ENCODE measurements at regions not wholly inside any gene's neighbourhood (a gene's known extent, or its start where the extent isn't known, plus 50 kb on each side); places are given as distances from the start of the nearest gene placed in this dataset.
A peak's percentile ranks its signal among the peaks of the same experiment; 100 is the strongest.
"Not testable (repeated sequence)": the region's sequence is repeated elsewhere in the genome, so short reads cannot be mapped to it uniquely, and the experiment has no call there.

GRCh38 chr3:181212271-181212670 lies 222.7 kb upstream of the DNAJC19 start:
- DNase-seq (ENCODE audit: insufficient read length), result no peak
- TF ChIP-seq TAF1 (IDR thresholded peaks at IDR 0.05; ENCODE audit: borderline replicate concordance, low read depth, low read length), result no peak
- TF ChIP-seq POLR2AphosphoS5 (IDR thresholded peaks at IDR 0.05; ENCODE audit: low read depth, low read length), result no peak
- no peak for TF ChIP-seq POLR2A (IDR thresholded peaks at IDR 0.05; ENCODE audit: low read depth, low read length)
- no peak for FAIRE-seq

GRCh38 chr3:181210275-181210674 lies 220.7 kb upstream of the DNAJC19 start:
- TF ChIP-seq POLR2A (IDR thresholded peaks at IDR 0.05; ENCODE audit: low read depth, low read length) (no peak), POLR2AphosphoS5 (IDR thresholded peaks at IDR 0.05; ENCODE audit: low read depth, low read length) (no peak), TAF1 (IDR thresholded peaks at IDR 0.05; ENCODE audit: borderline replicate concordance, low read depth, low read length) (no peak)
- FAIRE-seq (no peak), DNase-seq (ENCODE audit: insufficient read length) (no peak)

GRCh38 chr3:181189556-181189955 lies 200.0 kb upstream of the DNAJC19 start:
- FAIRE-seq (no peak), DNase-seq (ENCODE audit: insufficient read length) (no peak)
- no peak for TF ChIP-seq POLR2AphosphoS5 (IDR thresholded peaks at IDR 0.05; ENCODE audit: low read depth, low read length)

GRCh38 chr3:181183764-181184163 lies 194.2 kb upstream of the DNAJC19 start:
- no peak for TF ChIP-seq POLR2A (IDR thresholded peaks at IDR 0.05; ENCODE audit: low read depth, low read length)
- TF ChIP-seq TAF1 (IDR thresholded peaks at IDR 0.05; ENCODE audit: borderline replicate concordance, low read depth, low read length), result no peak
- no peak for TF ChIP-seq POLR2AphosphoS5 (IDR thresholded peaks at IDR 0.05; ENCODE audit: low read depth, low read length)
- no peak for FAIRE-seq
- DNase-seq (ENCODE audit: insufficient read length), result no peak

- not testable (repeated sequence) for DNase-seq (ENCODE audit: insufficient read length); FAIRE-seq
Measured at GRCh38 chr3:181183057-181183456, 193.5 kb upstream of the DNAJC19 start.

GRCh38 chr3:181178991-181179390 lies 189.5 kb upstream of the DNAJC19 start:
- DNase-seq (ENCODE audit: insufficient read length), result no peak
- TF ChIP-seq POLR2A (IDR thresholded peaks at IDR 0.05; ENCODE audit: low read depth, low read length) (no peak), POLR2AphosphoS5 (IDR thresholded peaks at IDR 0.05; ENCODE audit: low read depth, low read length) (no peak), TAF1 (IDR thresholded peaks at IDR 0.05; ENCODE audit: borderline replicate concordance, low read depth, low read length) (no peak)
- FAIRE-seq, result no peak

- peak; percentile 17 for FAIRE-seq
- TF ChIP-seq TAF1 (IDR thresholded peaks at IDR 0.05; ENCODE audit: borderline replicate concordance, low read depth, low read length) (no peak), POLR2AphosphoS5 (IDR thresholded peaks at IDR 0.05; ENCODE audit: low read depth, low read length) (no peak), POLR2A (IDR thresholded peaks at IDR 0.05; ENCODE audit: low read depth, low read length) (no peak)
- DNase-seq (ENCODE audit: insufficient read length), result no peak
Measured at GRCh38 chr3:181176601-181177000, 187.1 kb upstream of the DNAJC19 start.

- no peak for DNase-seq (ENCODE audit: insufficient read length)
- TF ChIP-seq POLR2AphosphoS5 (IDR thresholded peaks at IDR 0.05; ENCODE audit: low read depth, low read length) (no peak), POLR2A (IDR thresholded peaks at IDR 0.05; ENCODE audit: low read depth, low read length) (no peak), TAF1 (IDR thresholded peaks at IDR 0.05; ENCODE audit: borderline replicate concordance, low read depth, low read length) (no peak)
- FAIRE-seq, result no peak
Measured at GRCh38 chr3:181174676-181175233, 185.2 kb upstream of the DNAJC19 start.

- TF ChIP-seq POLR2AphosphoS5 (IDR thresholded peaks at IDR 0.05; ENCODE audit: low read depth, low read length) (no peak), POLR2A (IDR thresholded peaks at IDR 0.05; ENCODE audit: low read depth, low read length) (no peak), TAF1 (IDR thresholded peaks at IDR 0.05; ENCODE audit: borderline replicate concordance, low read depth, low read length) (no peak)
- FAIRE-seq (no peak), DNase-seq (ENCODE audit: insufficient read length) (no peak)
Measured at GRCh38 chr3:181174022-181174421, 184.5 kb upstream of the DNAJC19 start.

GRCh38 chr3:181173227-181173626 lies 183.7 kb upstream of the DNAJC19 start:
- FAIRE-seq (no peak), DNase-seq (ENCODE audit: insufficient read length) (no peak)
- TF ChIP-seq POLR2AphosphoS5 (IDR thresholded peaks at IDR 0.05; ENCODE audit: low read depth, low read length) (no peak), POLR2A (IDR thresholded peaks at IDR 0.05; ENCODE audit: low read depth, low read length) (no peak)

- FAIRE-seq (no peak), DNase-seq (ENCODE audit: insufficient read length) (no peak)
- no peak for TF ChIP-seq POLR2A (IDR thresholded peaks at IDR 0.05; ENCODE audit: low read depth, low read length)
- TF ChIP-seq POLR2AphosphoS5 (IDR thresholded peaks at IDR 0.05; ENCODE audit: low read depth, low read length), result no peak
- no peak for TF ChIP-seq TAF1 (IDR thresholded peaks at IDR 0.05; ENCODE audit: borderline replicate concordance, low read depth, low read length)
Measured at GRCh38 chr3:181134873-181135272, 145.3 kb upstream of the DNAJC19 start.

- FAIRE-seq (no peak), DNase-seq (ENCODE audit: insufficient read length) (no peak)
- no peak for TF ChIP-seq TAF1 (IDR thresholded peaks at IDR 0.05; ENCODE audit: borderline replicate concordance, low read depth, low read length)
- TF ChIP-seq POLR2AphosphoS5 (IDR thresholded peaks at IDR 0.05; ENCODE audit: low read depth, low read length), result no peak
- TF ChIP-seq POLR2A (IDR thresholded peaks at IDR 0.05; ENCODE audit: low read depth, low read length), result no peak
Measured at GRCh38 chr3:181133832-181134231, 144.3 kb upstream of the DNAJC19 start.

- TF ChIP-seq POLR2A (IDR thresholded peaks at IDR 0.05; ENCODE audit: low read depth, low read length) (no peak), POLR2AphosphoS5 (IDR thresholded peaks at IDR 0.05; ENCODE audit: low read depth, low read length) (no peak), TAF1 (IDR thresholded peaks at IDR 0.05; ENCODE audit: borderline replicate concordance, low read depth, low read length) (no peak)
- DNase-seq (ENCODE audit: insufficient read length) (no peak), FAIRE-seq (no peak)
Measured at GRCh38 chr3:181105646-181106045, 116.1 kb upstream of the DNAJC19 start.
